ENCODE measurements at regions not wholly inside any gene's neighbourhood (a gene's known extent, or its start where the extent isn't known, plus 50 kb on each side); places are given as distances from the start of the nearest gene placed in this dataset.

DNA sequence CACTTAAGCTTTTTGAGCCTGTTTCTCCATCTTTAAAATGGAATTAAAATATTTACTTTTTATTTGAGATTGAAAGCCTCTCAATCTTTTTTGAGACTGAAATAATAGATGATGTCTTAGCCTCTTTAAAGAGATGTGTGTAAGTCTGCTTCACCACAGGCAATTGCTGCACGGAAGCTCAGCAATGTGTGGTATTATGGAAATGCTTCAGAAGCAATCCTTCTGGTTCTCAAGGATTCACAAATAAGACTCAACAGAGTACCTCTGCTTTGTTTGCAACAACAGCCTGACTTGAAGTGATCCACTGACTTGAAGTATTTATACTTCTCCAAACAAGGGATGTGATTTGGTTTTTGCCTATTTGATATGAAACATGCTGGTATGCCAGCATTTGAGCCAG is 332.0 kb upstream of the RASGRP1 start:
- TF ChIP-seq CTCF (IDR thresholded peaks at IDR 0.05; ENCODE audit: low read depth, low read length), result no peak

GRCh38 chr15:38897551-38897950 is 332.9 kb upstream of the RASGRP1 start:
- in situ Hi-C loops (cut with HindIII; ENCODE audit: low sequenced_read_pairs), result no loop called here
- H3K4me3 ChIP-seq (ENCODE audit: low read depth, low read length), result no peak overlapping the region

More for the DNA sequence above, 332.0 kb upstream of the RASGRP1 start:
- no peak overlapping the region for H3K4me3 ChIP-seq (ENCODE audit: low read depth, low read length)
- DNase-seq (ENCODE audit: low read depth, low spot score), result no peak
- in situ Hi-C loops (cut with HindIII; ENCODE audit: low sequenced_read_pairs), result no loop called here

DNA sequence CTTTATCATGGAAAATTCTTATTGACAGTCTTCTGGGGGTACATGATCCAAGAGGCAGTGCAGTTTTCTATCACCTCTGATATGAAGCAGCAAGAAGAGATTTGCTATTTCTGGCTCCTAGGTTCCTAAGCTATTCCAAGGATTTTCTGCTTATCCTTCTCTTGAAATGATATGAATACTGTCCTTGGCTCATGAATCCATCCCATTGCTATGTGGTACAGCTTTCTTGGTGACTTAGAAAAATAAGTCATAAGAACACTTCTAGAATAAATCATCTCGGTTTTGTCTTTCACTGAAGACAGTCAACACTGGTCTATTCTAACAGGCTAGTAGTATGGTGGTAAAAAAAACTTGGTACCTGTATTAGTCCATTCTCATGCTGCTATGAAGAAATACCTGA is 333.6 kb upstream of the RASGRP1 start:
- TF ChIP-seq CTCF (IDR thresholded peaks at IDR 0.05; ENCODE audit: low read depth, low read length), result no peak
- no peak overlapping the region for H3K4me3 ChIP-seq (ENCODE audit: low read depth, low read length)
- DNase-seq (ENCODE audit: low read depth, low spot score), result no peak
- in situ Hi-C loops (cut with HindIII; ENCODE audit: low sequenced_read_pairs), result no loop called here

More at GRCh38 chr15:38897551-38897950, 332.9 kb upstream of the RASGRP1 start:
- no peak for DNase-seq (ENCODE audit: low read depth, low spot score)
- TF ChIP-seq CTCF (IDR thresholded peaks at IDR 0.05; ENCODE audit: low read depth, low read length), result no peak

DNA sequence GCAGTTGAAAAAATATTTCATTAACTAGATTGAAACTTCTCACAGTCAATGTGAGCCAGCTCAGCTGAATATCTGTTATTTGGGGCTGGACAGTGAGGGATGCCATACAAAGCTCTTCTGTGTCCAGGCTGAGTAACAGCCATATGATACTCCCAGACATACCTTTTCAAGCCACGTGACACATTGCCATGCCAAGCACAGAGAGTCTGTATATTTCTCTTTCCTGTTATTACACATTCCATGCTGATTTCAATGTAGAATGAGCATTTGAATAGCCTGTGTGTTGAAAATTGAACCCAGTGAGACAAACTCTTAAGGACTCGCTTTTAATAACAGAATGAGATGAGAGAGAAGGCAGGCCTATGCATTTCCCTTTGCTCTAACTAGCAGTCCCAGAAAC is 334.7 kb upstream of the RASGRP1 start:
- in situ Hi-C loops (cut with HindIII; ENCODE audit: low sequenced_read_pairs), result no loop called here
- no peak overlapping the region for H3K4me3 ChIP-seq (ENCODE audit: low read depth, low read length)
- DNase-seq (ENCODE audit: low read depth, low spot score), result peak; percentile 58
- no peak for TF ChIP-seq CTCF (IDR thresholded peaks at IDR 0.05; ENCODE audit: low read depth, low read length)

- H3K4me3 ChIP-seq (ENCODE audit: low read depth, low read length), result no peak overlapping the region
- in situ Hi-C loops (cut with HindIII; ENCODE audit: low sequenced_read_pairs), result no loop called here
- TF ChIP-seq CTCF (IDR thresholded peaks at IDR 0.05; ENCODE audit: low read depth, low read length), result no peak
- DNase-seq (ENCODE audit: low read depth, low spot score), result no peak
Measured at GRCh38 chr15:38904298-38904697, 339.7 kb upstream of the RASGRP1 start.

DNA sequence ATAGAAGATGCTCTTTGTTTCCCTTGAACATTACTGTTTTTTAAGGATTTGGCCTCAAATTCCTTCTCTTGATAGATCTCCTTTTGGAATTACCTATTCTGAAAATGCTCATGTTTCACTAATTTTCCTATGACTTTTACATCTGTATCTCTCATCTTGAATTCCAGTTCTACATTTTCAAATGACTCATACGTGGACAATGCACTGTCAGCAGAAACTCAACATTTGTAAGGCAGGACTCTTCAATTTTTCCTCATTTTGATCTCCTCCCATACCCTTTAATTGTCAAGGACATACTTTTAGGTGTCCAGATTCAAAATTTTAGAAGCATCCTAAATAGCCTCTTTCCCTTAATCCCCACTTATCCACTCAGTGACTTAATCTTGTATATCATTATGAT is 341.0 kb upstream of the RASGRP1 start:
- H3K4me3 ChIP-seq (ENCODE audit: low read depth, low read length), result no peak overlapping the region
- no peak for TF ChIP-seq CTCF (IDR thresholded peaks at IDR 0.05; ENCODE audit: low read depth, low read length)
- in situ Hi-C loops (cut with HindIII; ENCODE audit: low sequenced_read_pairs), result no loop called here
- DNase-seq (ENCODE audit: low read depth, low spot score), result peak; percentile 32

GRCh38 chr15:38920966-38921365 is 356.4 kb upstream of the RASGRP1 start:
- in situ Hi-C loops (cut with HindIII; ENCODE audit: low sequenced_read_pairs), result no loop called here
- TF ChIP-seq CTCF (IDR thresholded peaks at IDR 0.05; ENCODE audit: low read depth, low read length), result no peak
- no peak for DNase-seq (ENCODE audit: low read depth, low spot score)
- H3K4me3 ChIP-seq (ENCODE audit: low read depth, low read length), result no peak overlapping the region

Data from astrocyte of the spinal cord (primary cell).